22Rv1 (cell line): ENCODE measurements at regions not wholly inside any gene's neighbourhood (a gene's known extent, or its start where the extent isn't known, plus 50 kb on each side); places are given as distances from the start of the nearest gene placed in this dataset.

Experiments
- CTCF ChIP-seq: fragments of 450-650 bp; IDR thresholded peaks from 2 replicates; pipeline ENCODE4 v1.5.1; 2017; ENCODE audit warnings: mild to moderate bottlenecking
- ZFX ChIP-seq: fragments of 450-650 bp; IDR thresholded peaks from 2 replicates; pipeline ENCODE4 v1.6.1; 2017; ENCODE audit warnings: antibody characterized with exemption, borderline replicate concordance

DNA sequence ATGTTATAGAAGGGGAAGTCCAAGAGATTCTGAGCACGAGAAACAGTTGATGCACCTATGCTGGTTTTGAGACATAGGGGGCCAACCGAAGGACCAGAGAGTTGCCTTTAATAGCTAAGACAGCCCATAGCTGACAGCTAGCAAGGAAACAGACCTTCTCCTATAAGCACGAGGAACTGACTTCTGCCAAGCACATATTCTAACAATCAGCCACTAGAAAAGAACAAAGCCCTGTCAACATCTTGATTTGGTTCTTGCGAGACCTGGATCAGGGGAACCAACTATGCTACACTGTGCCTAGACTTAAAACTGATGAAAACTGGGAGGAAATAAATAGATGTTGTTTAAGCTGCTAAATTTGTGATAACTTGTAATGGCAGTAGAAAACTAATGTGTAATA, 785.6 kb downstream of the TMTC2 start:
- TF ChIP-seq CTCF (no peak), ZFX (no peak)
